HG03565 (cell line): ENCODE measurements at regions not wholly inside any gene's neighbourhood (a gene's known extent, or its start where the extent isn't known, plus 50 kb on each side); places are given as distances from the start of the nearest gene placed in this dataset.
"Not testable (repeated sequence)": the region's sequence is repeated elsewhere in the genome, so short reads cannot be mapped to it uniquely, and the experiment has no call there.

ENCODE experiments used
- ATAC-seq: cut with Tn5 transposase; IDR thresholded peaks from one replicate; pipeline ENCODE4 v1.9.1; 2021; ENCODE audit warnings: mild to moderate bottlenecking, moderate library complexity; ENCODE audit not compliant: unreplicated experiment

DNA sequence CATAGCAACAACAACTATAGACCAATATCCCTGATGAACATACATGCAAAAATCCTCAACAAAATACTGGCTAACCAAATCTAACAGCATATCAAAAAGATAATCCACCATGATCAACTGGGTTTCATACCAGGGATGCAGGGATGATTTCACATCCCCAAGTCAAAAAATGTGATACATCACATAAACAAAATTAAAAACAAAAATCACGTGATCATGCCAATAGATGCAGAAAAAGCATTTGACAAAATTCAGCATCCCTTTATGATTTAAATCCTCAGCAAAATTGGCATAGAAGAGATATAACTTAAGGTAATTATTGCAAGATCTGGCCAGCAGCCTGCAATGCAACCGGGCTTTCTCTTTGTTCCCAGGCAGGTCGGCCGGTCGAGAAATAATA, 735.1 kb upstream of the SGO1 start:
- not testable (repeated sequence) for ATAC-seq

DNA sequence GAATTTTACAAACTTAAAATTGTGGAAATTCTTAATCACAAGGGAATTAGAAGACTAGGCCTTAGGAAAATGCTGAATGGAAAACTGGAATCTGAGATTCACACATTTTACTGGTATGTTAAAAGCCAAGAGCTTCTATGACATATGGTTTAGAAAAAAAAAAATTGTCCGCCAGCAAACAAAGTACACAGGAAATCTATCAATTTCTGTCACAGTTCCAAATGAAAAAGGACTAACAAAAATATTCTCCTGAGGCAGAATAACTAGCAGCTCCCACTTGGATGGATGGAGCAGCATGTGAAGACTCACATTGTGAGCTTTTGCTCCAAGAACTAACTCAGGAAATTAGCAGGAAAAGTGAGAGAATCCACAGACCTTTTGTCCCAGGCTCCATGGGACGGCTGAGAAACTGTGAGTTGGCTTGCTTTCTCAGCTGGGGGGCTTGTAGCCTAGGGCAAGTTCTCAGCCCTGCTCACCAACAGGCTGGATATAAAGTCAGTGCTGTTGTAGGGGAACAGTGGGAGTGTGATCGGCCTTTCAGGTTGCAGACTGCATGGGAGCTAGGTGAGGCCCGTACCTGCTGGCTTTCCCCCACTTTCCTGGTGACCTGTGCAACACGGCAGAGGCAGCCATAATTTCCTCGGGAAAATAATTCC, 731.1 kb upstream of the SGO1 start:
- no peak for ATAC-seq

DNA sequence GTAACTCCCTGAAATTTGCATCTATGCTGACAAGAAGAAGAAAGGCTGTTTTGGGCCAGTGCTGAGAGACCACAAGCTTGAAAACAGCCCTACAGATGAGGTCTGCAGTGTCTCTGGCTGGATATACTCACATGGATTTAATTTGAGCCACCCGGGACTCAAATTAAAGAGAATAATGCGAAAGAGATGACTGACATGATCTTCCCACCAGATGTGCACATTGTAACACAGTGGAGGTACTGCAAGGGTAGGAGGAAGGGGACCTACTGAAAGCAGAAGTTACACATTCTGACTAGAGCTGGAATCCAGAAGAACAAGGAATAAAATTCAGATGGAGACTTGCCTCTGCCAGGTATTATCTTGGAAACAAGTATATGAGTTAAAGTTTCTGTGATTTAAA, 728.3 kb upstream of the SGO1 start:
- no peak for ATAC-seq

DNA sequence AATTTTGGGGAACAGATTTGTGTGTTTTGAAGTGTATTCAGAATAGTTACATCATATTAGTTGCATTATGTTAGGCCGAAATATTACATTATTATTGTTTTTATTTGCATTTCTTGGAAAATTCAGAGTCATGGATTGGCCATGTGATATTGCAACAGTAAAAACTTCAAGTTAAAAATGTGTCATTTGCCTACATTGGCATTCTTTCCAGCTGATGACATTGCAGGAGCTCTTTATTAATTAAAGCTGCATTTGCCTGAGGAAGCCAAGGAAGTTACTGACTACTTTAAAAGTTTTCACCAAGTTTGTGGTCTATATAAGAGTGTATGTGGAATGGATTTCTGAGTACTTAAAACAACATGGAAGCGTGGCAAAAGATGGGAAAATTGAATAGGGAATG, 726.4 kb upstream of the SGO1 start:
- no peak for ATAC-seq

DNA sequence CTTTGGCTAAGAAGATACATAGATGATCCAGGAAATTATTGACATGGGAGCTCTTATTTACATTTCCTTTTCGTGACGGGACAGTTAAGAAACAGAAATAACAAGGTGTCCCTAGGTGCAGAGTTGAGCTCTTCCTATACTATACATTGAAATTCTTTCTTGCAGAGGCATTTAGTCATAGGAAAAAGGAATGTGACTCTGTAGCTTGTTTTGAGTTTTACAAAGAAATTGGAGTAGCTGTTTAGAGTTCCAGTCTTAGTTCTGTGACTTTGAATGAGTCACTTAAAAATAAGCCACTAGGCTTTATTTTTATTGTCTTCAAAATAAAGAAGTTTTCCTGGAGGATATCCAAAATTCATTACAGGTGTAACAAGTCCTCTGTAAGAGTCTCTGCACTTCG, 723.5 kb upstream of the SGO1 start:
- no peak for ATAC-seq

DNA sequence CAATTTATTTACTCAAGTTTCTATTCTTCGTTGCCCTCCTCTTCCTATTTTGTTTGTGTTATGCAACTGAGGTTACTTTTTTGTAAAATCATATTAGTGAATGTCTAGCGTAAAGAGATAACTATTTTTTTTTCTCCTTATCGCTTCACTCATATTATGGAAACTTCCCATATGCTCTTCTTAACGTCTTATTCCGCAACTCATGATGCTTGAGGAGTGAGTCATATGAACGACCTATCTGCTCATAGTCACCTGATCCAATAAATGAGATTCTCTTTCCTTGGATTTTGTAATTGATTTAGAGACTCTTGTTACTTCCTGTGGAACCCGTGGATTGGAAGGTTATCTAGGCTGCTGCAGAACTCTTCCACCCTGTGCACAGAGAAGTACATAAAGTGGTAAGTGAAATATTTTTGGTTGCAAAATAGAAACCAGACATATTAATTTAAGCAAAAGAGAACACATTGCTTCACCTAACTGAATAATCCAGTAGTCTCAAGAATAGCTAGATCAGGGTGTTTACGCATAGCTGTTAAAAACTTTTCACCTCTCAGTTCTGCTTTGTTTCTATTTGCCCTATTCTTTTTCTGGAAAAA, 719.3 kb upstream of the SGO1 start:
- no peak for ATAC-seq

DNA sequence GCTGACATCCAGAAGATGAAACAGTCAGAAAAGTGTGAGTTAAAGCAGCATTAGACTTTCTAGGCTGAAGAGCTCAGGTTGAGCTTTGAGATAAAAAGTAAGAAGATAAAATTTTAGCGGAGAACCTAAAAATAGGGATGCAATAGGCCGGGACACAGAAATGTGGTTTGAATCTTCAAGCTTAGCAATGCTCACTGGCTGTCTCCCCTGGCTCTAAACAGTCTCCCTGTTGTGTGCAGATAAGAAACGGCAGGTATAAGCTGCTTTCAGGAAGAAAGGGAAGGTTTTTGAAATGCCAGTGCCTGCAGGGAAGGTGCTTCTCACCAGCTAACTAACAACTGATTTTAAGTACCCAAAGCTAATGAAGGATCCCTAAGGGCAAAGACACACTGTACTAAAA, 718.7 kb upstream of the SGO1 start:
- ATAC-seq: no peak

DNA sequence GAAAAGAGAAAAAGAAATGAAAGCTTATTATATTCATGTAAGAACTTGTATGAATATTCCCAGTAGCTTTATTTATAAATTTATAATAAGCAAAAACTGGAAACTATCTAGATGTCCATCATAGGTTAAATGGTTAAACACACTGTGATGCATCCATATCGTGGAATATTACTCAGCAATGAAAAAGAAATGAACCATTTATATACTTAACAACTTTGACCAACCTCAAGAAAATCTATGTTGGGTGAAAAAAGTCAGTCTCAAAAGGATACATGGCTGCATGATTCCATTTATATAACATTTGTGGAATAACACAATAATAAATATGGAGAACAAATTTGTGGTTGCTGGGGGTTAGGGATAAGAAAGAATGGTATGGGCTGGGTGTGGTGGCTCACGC, 713.0 kb upstream of the SGO1 start:
- no peak for ATAC-seq

DNA sequence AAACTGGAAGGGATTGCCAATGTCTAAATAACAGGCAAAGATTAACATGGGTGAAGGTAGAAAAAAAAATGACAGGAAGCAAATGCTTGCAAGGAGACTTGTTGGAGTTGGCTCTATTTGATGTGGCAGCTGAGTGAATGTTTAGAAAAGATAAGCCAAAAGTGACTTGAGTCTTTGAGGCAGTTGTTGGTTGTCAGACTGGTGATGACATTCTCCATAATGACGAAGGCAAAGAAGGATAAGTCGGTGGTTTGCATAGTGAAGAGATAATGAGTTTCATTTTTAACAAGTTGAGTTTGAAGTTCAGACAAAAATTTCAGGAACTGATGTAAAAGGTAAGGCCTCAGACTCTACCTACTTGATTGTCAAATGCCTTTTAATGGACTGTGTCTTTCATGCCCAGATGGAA, 704.1 kb upstream of the SGO1 start:
- no peak for ATAC-seq

DNA sequence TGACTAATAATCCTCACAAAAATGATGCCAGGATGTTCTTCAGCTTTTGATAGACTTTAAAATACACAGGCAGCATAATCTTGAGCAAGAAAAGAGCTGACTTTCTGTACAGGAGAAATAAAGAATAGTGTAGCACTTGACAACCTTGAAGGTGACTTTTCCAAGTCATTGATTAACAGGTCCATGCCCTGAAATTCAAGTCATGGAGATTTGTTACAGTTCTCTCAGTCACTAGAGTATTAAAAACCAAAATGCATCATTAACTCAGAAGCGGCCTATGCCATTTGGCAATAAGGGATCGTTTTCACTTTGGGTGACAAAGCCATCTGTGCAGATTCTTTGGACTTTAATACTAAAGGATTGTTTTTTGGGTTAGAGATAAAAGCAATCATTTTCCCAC, 692.7 kb upstream of the SGO1 start:
- no peak for ATAC-seq

DNA sequence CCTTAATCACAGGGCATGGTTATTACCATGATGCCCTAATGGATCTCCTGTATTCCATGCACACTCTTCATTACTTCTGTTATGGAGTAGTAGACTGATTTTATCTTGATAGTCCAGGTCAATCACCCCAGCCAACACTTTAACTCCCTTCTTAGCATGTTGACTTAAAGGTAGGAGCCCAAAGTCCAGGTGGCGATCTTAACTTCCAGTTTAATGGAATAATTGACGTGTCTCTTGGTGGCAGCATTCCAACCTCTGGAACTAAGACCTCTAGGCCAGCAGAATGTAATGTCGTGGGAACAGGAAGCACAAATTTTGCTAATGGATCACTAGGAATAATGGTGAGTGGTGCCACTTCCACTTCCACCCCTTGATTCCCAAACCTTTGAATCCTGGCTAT, 687.2 kb upstream of the SGO1 start:
- no peak for ATAC-seq

DNA sequence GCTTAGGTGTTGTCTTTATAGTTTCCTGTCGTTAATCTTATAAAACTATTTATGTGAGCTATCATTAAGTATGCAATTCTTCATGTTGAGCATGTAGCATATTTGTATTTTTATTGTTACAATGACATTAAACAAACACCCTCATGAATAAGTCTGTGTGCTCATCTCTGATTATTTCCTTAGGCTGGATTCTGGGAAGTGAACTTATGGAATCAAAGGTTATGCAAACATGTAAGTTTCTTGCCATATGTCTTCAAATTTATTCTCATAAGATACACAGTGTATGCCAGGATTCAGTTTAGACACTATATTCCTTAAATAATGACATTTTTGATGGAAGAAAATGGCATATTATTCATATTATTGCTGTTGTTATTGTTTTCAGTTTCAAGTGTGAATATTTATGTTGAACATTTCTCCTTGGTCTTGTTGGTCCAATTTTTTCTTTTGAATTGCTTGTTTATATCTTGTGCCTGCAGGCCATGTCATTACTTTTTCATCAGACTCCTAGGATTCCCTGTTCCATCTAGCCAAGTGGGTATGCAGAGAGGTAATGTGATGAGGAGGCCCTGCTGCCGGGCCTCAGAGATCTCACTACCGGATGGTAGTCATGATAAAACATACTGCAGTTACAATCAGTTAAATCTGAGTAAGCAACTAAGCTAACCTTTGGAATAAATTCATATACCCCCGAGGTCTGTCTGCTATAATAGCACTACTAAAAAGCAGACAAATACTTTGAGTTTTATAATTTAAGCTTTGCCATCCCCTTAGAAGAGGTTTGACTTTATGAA, 684.3 kb upstream of the SGO1 start:
- no peak for ATAC-seq

DNA sequence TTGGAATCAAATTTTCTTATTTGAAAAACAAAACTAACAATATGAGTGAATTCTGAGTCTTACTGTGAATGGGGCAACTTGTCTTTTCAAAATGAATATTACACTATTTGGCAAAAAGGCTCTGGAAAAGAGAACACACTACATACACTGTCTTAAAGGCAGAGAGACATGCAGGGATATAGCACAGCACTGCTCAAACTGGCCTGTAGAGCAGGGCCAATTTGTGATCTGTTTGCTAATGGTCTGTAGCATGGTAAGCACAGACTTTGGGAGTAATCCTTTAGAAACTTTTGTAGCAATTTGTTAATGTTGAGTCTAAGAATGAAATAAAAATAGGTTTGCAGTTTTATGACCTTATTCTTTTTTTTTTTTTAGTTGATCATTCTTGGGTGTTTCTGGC, 679.8 kb upstream of the SGO1 start:
- no peak for ATAC-seq

DNA sequence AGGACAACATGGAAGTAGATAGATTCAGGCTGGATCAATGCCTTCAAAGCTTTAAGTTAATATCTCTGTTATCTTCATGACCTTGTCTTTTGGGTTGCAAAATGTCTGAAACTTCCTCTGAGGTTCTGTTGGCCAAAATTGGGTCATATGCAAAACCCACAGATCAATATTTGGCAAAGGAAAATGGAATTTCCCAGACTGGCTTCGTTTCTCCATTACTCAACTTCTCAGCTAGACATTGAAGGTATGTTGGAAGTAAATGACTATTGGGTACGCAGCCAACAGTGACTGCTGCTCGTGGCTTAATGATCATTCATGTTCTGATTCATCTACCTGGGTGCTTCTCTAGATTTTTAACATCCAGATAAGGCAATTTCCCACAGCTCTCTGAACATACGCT, 675.4 kb upstream of the SGO1 start:
- no peak for ATAC-seq

DNA sequence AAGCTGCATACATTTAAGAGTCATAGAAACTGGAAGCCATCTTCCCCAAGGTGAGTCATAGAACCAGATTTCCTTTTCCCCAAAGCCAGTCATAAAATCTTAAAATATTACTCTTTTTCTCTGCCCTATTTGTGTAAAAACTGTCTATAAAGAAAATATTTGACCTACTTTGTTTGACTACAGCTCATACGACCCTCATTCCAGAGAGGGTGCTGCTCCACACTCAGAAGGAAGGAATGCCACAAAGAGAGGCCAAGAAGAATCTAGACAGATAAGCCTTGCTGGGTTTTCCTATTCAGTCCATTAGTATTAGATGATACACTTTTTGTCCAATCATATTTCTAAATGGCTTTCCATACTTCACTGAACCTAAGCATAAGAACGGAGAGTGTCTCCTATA, 671.6 kb upstream of the SGO1 start:
- no peak for ATAC-seq

DNA sequence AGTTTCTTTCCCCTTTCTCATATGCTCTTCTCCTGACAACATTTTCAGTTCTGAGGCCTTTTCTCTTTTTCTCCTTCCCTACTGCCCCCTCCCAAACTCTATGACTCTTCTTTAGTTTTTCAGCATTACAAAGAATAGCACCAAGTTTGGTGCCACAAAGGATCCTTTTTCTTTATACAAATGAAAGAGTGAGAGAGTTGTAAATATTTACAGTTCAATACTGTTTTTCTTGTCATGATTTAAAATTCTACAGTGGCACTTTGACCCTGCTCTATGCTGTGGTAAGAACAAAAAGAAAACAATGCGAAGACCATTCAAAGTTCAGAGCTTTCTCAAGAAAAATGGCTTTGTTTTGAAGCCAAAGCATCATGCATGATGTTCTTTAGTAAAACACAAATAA, 667.9 kb upstream of the SGO1 start:
- no peak for ATAC-seq

DNA sequence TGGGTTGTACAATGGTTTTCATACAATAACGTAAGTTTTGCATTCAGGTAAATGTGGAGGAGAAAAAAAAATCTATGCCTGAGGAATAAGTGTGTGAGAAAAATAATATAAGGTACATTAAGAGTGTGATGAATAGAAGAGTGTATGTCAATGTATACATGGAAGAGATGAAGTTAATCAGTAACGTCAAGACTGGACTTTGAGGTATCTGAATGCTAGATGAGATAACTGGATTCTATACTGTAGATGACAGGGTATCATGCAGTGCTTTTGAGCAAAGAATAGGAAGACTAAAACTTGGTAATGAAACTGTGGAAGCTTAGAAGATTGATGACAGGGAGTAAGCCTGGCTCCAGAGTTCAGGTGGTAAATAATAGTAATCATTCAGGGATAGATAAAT, 666.7 kb upstream of the SGO1 start:
- no peak for ATAC-seq

DNA sequence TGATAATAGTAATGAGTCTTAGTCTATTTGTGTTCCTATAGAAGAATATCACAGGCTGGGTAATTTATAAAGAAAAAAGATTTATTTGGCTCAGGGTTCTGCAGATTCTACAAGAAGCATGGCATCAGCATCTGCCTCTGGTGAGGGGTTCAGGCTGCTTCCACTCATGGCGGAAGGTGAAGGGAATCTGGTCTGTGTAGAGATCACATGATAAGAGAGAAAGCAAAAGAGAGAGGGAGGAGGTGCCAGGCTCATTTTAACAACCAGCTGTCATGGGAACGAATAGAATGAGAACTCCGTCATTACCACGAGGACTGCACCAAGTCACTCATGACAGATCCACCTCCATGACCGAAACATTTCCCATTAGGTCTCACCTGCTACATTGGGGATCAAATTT, 664.0 kb upstream of the SGO1 start:
- ATAC-seq: no peak

DNA sequence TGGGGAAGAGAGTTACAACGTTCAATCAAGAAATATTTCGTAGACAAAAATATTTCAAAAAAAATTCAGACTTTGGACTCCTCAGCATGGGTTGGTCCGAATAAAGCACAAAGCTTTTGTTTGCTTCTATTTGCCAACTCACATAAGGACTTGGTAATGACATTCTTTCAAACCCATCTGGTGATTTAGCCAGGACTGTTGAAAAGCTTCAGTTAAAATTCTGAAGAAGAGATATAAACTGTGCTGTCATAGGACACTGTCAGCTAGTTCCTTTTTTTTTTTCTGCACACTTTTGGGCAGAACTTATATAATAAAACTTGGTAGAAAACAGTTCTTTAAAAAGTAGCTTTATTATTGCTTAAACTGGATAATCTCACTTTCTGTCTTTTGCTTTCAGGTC, 660.8 kb upstream of the SGO1 start:
- no peak for ATAC-seq

DNA sequence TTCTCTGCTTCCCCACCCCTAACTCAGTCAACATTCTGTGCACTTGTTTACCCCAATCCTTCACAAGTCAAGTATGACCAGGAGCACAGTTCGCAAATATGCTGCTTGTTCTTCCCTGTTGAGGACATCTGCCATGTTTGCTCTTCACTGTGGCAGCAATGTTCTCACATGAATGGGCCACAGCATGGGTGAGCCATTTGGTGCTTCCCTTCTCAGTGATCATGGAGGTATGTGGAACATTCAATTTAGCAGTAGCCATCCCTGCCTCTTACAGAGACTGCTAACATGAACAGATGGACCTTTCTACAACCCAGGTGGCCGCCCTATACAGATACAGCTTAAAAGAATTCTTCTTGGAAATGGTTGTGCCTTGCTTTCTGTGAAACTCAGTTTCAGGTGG, 660.1 kb upstream of the SGO1 start:
- ATAC-seq: no peak

DNA sequence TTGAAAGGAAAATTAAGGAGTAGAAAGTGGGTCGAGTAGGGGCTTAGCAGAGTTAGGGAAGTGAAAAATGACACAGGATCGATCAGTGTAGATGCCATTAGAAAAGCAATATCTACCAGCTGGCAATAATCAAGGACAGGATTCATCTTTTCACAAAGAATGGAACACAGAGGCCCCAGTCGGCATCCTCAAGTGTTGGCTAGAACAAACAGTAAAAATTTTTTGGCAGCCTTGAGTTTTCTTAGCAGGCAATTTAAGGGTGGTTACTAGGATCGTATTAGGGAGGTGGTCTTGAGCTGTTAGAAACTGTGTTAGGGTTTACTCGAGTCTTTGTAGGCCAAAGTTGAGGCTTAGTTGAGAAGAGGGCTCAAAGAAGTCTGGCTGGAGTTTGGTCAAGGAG, 658.8 kb upstream of the SGO1 start:
- ATAC-seq: no peak
